ENCODE measurements at regions not wholly inside any gene's neighbourhood (a gene's known extent, or its start where the extent isn't known, plus 50 kb on each side); places are given as distances from the start of the nearest gene placed in this dataset.

DNA sequence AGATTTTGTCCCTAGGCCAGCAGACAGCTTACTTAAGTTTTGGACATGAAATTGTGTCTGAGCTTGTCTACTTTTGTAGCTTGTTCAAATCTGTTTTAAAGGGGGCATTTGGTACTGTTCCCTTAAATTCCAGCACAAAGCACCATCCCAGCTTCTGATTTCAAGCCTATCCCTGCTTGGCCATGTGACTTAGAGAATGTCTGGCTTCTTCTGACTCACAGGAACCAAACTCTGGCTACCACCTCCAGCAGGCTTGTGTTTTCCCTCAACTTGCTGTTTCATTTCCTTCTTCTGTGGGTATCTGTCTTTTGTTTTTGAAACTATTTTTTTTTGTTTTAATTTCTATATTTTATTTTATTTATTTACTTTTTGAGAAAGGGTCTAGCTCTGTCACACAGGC, 97.9 kb upstream of the FZD8 start:
- H3F3A ChIP-seq (ENCODE audit: insufficient read depth, low read length): no peaks in the 10 kb centered on the region
- no peak for TF ChIP-seq EZH2phosphoT487 (IDR thresholded peaks at IDR 0.05; ENCODE audit: low read length)
- H3K79me2 ChIP-seq (ENCODE audit: low read length): no peaks in the 10 kb centered on the region
- no peak overlapping the region for H2AFZ ChIP-seq (ENCODE audit: low read length)
- no peaks in the 10 kb centered on the region for H3K9me2 ChIP-seq (replicated peaks; ENCODE audit: insufficient read depth, low read length)
- no peaks in the 10 kb centered on the region for H3K4me1 ChIP-seq (ENCODE audit: low read length)
- no peaks in the 10 kb centered on the region for H4K20me1 ChIP-seq (ENCODE audit: insufficient read depth, low read length)
- H3K27me3 ChIP-seq (replicated peaks; ENCODE audit: insufficient read depth, low read length): no peaks in the 10 kb centered on the region
- H3K4me3 ChIP-seq (ENCODE audit: low read length): no peak overlapping the region
- no peak overlapping the region for H3K4me2 ChIP-seq (ENCODE audit: low read depth, low read length)
- H3K27ac ChIP-seq (ENCODE audit: low read length): no peak overlapping the region
- no peaks in the 10 kb centered on the region for H3K36me3 ChIP-seq (replicated peaks; ENCODE audit: insufficient read depth, low read length)
- H3K9me3 ChIP-seq (replicated peaks; ENCODE audit: insufficient read depth, low read length): no peaks in the 10 kb centered on the region
- no peak for DNase-seq
- H3K9ac ChIP-seq (ENCODE audit: low read length): no peak overlapping the region

DNA sequence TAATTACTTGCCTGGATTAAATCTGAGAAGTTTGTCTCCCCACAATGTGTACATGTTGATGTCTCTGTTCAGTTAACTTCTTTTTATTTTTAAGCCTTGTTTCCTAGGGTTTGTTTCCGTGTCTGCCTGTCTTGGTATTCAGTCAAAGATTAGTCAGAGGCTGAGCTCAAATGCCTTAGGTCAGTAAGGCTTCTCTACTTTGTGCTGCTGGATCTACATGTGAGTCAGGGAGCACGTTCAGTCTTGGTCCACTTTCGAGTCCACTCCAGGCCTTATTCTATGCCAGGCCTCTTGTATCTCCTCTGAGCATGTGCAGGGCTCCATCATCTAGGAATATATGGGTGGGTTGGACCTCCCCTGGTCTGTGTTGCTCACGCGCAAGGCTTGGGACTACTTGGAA, 93.3 kb upstream of the FZD8 start:
- DNase-seq: no peak
- Histone ChIP-seq H3F3A (ENCODE audit: insufficient read depth, low read length) (no peaks in the 10 kb centered on the region), H3K79me2 (ENCODE audit: low read length) (no peaks in the 10 kb centered on the region), H3K4me2 (ENCODE audit: low read depth, low read length) (no peak overlapping the region), H3K9me2 (replicated peaks; ENCODE audit: insufficient read depth, low read length) (no peaks in the 10 kb centered on the region), H2AFZ (ENCODE audit: low read length) (no peak overlapping the region), H3K4me3 (ENCODE audit: low read length) (no peak overlapping the region), H3K36me3 (replicated peaks; ENCODE audit: insufficient read depth, low read length) (no peaks in the 10 kb centered on the region), H3K9me3 (replicated peaks; ENCODE audit: insufficient read depth, low read length) (no peaks in the 10 kb centered on the region), H3K27me3 (replicated peaks; ENCODE audit: insufficient read depth, low read length) (no peaks in the 10 kb centered on the region), H3K9ac (ENCODE audit: low read length) (no peak overlapping the region), H3K4me1 (ENCODE audit: low read length) (no peaks in the 10 kb centered on the region), H4K20me1 (ENCODE audit: insufficient read depth, low read length) (no peaks in the 10 kb centered on the region), H3K27ac (ENCODE audit: low read length) (no peak overlapping the region)
- TF ChIP-seq, protein P1, sequence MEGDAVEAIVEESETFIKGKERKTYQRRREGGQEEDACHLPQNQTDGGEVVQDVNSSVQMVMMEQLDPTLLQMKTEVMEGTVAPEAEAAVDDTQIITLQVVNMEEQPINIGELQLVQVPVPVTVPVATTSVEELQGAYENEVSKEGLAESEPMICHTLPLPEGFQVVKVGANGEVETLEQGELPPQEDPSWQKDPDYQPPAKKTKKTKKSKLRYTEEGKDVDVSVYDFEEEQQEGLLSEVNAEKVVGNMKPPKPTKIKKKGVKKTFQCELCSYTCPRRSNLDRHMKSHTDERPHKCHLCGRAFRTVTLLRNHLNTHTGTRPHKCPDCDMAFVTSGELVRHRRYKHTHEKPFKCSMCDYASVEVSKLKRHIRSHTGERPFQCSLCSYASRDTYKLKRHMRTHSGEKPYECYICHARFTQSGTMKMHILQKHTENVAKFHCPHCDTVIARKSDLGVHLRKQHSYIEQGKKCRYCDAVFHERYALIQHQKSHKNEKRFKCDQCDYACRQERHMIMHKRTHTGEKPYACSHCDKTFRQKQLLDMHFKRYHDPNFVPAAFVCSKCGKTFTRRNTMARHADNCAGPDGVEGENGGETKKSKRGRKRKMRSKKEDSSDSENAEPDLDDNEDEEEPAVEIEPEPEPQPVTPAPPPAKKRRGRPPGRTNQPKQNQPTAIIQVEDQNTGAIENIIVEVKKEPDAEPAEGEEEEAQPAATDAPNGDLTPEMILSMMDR (IDR thresholded peaks at IDR 0.05; ENCODE audit: low read length): no peak
- TF ChIP-seq EZH2 (optimal IDR thresholded peaks at IDR 0.05; ENCODE audit: low read depth, low read length) (no peak), EZH2phosphoT487 (IDR thresholded peaks at IDR 0.05; ENCODE audit: low read length) (no peak)

DNA sequence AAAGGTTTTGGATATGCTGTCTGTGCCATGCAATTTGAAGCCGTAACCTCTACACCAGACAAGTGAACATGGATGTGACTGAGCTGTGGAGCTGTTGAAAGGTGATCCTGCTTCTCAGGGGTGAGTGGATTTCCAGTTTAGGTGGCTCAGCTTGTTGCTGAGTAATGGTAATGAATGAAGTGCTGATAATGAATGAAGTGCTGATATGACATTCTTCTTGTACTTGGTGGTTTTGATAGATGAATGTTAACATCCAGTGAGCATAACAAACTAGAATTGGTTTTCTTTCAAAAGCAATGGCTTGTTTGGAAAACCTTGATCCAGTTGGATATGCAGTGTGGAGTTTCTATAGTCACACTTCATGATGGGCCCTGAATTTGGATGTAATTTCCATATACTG, 89.7 kb upstream of the FZD8 start:
- Histone ChIP-seq H4K20me1 (ENCODE audit: insufficient read depth, low read length) (no peaks in the 10 kb centered on the region), H3K9ac (ENCODE audit: low read length) (no peak overlapping the region), H3K27me3 (replicated peaks; ENCODE audit: insufficient read depth, low read length) (no peaks in the 10 kb centered on the region), H3F3A (ENCODE audit: insufficient read depth, low read length) (no peaks in the 10 kb centered on the region), H3K4me2 (ENCODE audit: low read depth, low read length) (no peak overlapping the region), H3K4me3 (ENCODE audit: low read length) (no peak overlapping the region), H3K27ac (ENCODE audit: low read length) (no peak overlapping the region), H3K9me2 (replicated peaks; ENCODE audit: insufficient read depth, low read length) (no peaks in the 10 kb centered on the region), H2AFZ (ENCODE audit: low read length) (no peak overlapping the region), H3K4me1 (ENCODE audit: low read length) (no peaks in the 10 kb centered on the region), H3K36me3 (replicated peaks; ENCODE audit: insufficient read depth, low read length) (no peaks in the 10 kb centered on the region), H3K79me2 (ENCODE audit: low read length) (no peaks in the 10 kb centered on the region), H3K9me3 (replicated peaks; ENCODE audit: insufficient read depth, low read length) (no peaks in the 10 kb centered on the region)
- TF ChIP-seq EZH2phosphoT487 (IDR thresholded peaks at IDR 0.05; ENCODE audit: low read length): no peak
- no peak for DNase-seq

DNA sequence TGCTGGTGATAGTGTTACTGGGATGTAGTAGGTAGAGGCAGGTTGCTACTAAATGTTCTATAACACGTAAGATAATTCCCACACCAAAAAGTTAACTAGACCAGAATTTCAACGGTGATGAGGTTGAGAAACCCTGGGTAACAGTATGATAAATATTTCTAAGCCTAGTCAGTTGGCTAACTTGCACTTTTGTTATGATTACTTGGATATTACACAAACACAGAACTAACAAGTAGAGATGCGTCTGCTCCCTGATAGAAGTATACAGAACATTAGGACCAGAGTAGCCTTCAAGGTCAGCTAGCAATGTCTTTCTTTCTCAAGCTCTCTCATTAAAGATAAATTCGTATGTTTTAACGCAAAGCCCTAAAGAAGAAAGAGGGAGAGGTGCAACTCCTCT, 86.2 kb upstream of the FZD8 start:
- TF ChIP-seq, protein P1 (IDR thresholded peaks at IDR 0.05; ENCODE audit: low read length): no peak
- TF ChIP-seq EZH2phosphoT487 (IDR thresholded peaks at IDR 0.05; ENCODE audit: low read length) (no peak), EZH2 (optimal IDR thresholded peaks at IDR 0.05; ENCODE audit: low read depth, low read length) (no peak)
- no peak for DNase-seq

More for the DNA sequence above, 86.2 kb upstream of the FZD8 start:
- no peak overlapping the region for H3K27ac ChIP-seq (ENCODE audit: low read length)
- no peaks in the 10 kb centered on the region for H3K27me3 ChIP-seq (replicated peaks; ENCODE audit: insufficient read depth, low read length)
- no peak overlapping the region for H3K4me2 ChIP-seq (ENCODE audit: low read depth, low read length)
- no peak overlapping the region for H3K4me3 ChIP-seq (ENCODE audit: low read length)
- H3K9me2 ChIP-seq (replicated peaks; ENCODE audit: insufficient read depth, low read length): no peaks in the 10 kb centered on the region
- H3K9ac ChIP-seq (ENCODE audit: low read length): no peak overlapping the region
- H2AFZ ChIP-seq (ENCODE audit: low read length): no peak overlapping the region
- H4K20me1 ChIP-seq (ENCODE audit: insufficient read depth, low read length): no peaks in the 10 kb centered on the region
- no peaks in the 10 kb centered on the region for H3F3A ChIP-seq (ENCODE audit: insufficient read depth, low read length)
- H3K4me1 ChIP-seq (ENCODE audit: low read length): no peaks in the 10 kb centered on the region
- H3K79me2 ChIP-seq (ENCODE audit: low read length): no peaks in the 10 kb centered on the region
- no peaks in the 10 kb centered on the region for H3K36me3 ChIP-seq (replicated peaks; ENCODE audit: insufficient read depth, low read length)
- H3K9me3 ChIP-seq (replicated peaks; ENCODE audit: insufficient read depth, low read length): no peaks in the 10 kb centered on the region

All from MM.1S (cell line).